ENCODE measurements at regions not wholly inside any gene's neighbourhood (a gene's known extent, or its start where the extent isn't known, plus 50 kb on each side); places are given as distances from the start of the nearest gene placed in this dataset.

DNA sequence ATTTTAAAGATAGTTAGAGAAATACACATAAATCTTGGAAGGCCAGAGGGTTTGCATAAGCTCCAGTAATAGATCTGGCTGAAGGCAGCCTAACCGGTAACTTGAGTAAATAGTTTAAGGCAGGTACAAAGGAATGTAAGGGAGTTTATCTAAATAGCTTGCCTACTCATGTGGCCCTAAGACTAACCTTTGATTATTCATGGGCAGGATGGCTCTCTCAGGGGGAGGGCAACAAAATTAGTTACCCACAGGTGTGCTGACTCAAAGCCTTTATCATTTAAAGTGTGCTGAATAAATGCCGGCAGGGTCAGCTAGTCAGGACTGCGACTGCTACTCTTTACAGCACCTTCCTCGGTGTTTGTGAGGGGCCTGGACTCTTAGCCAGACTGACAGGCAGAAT is 761.3 kb upstream of the KIF2B start:
- Histone ChIP-seq H3K4me2 (replicated peaks; ENCODE audit: extremely low read depth, low read length, poor library complexity, severe bottlenecking) (no peak overlapping the region), H3K4me1 (ENCODE audit: control insufficient read depth in 1 of 2, insufficient read depth in 2 of 2, low read length in 2 of 2) (no peaks in the 10 kb centered on the region), H3K9me3 (replicated peaks in 1 of 2; ENCODE audit: control insufficient read depth in 1 of 2, insufficient read depth in 1 of 2, low read length in 2 of 2) (peaks cover 0 to 13% of the 10 kb centered on the region in 2 donors), H3K4me3 (replicated peaks in 1 of 3; ENCODE audit: low read depth in 2 of 3, low read length in 3 of 3) (no peak overlapping the region), H3K9ac (ENCODE audit: insufficient read depth, low read length, poor library complexity, severe bottlenecking) (no peak overlapping the region), H4K20me1 (ENCODE audit: insufficient read depth, low read length) (no peaks in the 10 kb centered on the region), H3K36me3 (replicated peaks in 1 of 2; ENCODE audit: control insufficient read depth in 1 of 2, insufficient read depth in 2 of 2, low read length in 2 of 2) (no peaks in the 10 kb centered on the region), H3K27ac (ENCODE audit: low read depth in 1 of 2, low read length in 2 of 2) (no peak overlapping the region), H3K79me2 (ENCODE audit: insufficient read depth, low read length) (no peaks in the 10 kb centered on the region), H3K27me3 (ENCODE audit: control insufficient read depth in 2 of 2, insufficient read depth in 2 of 2, low read length in 2 of 2) (no peaks in the 10 kb centered on the region), H2AFZ (ENCODE audit: insufficient read depth, low read depth, low read length, poor library complexity, severe bottlenecking) (no peak overlapping the region)
- H3K27me3 Mint-ChIP-seq (ENCODE audit: low read depth in 3 of 3): peaks cover 0 to 2% (median 0%) of the 10 kb centered on the region in 3 donors
- DNase-seq: no peak
- no peaks in the 10 kb centered on the region for H3K4me1 Mint-ChIP-seq
- H3K9me3 Mint-ChIP-seq: peaks cover 0 to 17% (median 5%) of the 10 kb centered on the region in 7 donors
- TF ChIP-seq, protein P1, sequence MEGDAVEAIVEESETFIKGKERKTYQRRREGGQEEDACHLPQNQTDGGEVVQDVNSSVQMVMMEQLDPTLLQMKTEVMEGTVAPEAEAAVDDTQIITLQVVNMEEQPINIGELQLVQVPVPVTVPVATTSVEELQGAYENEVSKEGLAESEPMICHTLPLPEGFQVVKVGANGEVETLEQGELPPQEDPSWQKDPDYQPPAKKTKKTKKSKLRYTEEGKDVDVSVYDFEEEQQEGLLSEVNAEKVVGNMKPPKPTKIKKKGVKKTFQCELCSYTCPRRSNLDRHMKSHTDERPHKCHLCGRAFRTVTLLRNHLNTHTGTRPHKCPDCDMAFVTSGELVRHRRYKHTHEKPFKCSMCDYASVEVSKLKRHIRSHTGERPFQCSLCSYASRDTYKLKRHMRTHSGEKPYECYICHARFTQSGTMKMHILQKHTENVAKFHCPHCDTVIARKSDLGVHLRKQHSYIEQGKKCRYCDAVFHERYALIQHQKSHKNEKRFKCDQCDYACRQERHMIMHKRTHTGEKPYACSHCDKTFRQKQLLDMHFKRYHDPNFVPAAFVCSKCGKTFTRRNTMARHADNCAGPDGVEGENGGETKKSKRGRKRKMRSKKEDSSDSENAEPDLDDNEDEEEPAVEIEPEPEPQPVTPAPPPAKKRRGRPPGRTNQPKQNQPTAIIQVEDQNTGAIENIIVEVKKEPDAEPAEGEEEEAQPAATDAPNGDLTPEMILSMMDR (IDR thresholded peaks at IDR 0.05): no peak
- H3K4me3 Mint-ChIP-seq: no peak overlapping the region
- no peaks in the 10 kb centered on the region for H3K36me3 Mint-ChIP-seq
- intact Hi-C loops (cut with micrococcal nuclease): no loop called here
- H3K27ac Mint-ChIP-seq: no peak overlapping the region
- WGBS (ENCODE audit: insufficient coverage): 57% methylated on average over 3 of the region's 4 CpGs

DNA sequence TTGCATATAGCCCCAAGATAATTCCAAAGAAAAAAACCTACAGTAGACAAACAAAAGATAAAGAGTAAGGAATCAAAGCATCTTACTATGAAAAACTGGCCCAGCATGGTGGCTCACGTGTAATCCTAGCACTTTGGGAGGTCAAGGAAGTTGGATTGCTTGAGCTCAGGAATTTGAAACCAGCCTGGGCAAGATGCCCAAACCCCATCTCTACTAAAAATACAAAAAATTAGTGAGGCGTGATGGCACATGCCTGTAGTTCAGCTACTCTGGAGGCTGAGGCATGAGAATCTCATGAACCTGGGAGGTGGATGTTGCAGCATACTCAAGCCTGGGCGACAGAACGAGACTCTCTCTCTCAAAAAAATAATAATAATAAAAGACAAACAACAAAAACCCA is 764.7 kb upstream of the KIF2B start:
- no peaks in the 10 kb centered on the region for H3K36me3 Mint-ChIP-seq
- H3K4me1 Mint-ChIP-seq: no peaks in the 10 kb centered on the region
- TF ChIP-seq, protein P1 (IDR thresholded peaks at IDR 0.05): no peak
- no peak overlapping the region for H3K27ac Mint-ChIP-seq
- H3K4me1 ChIP-seq (ENCODE audit: control insufficient read depth in 1 of 2, insufficient read depth in 2 of 2, low read length in 2 of 2): no peaks in the 10 kb centered on the region
- peaks cover 3 to 8% of the 10 kb centered on the region in 2 donors for H3K9me3 ChIP-seq (replicated peaks in 1 of 2; ENCODE audit: control insufficient read depth in 1 of 2, insufficient read depth in 1 of 2, low read length in 2 of 2)
- peaks cover 0 to 2% (median 0%) of the 10 kb centered on the region in 3 donors for H3K27me3 Mint-ChIP-seq (ENCODE audit: low read depth in 3 of 3)
- H3K4me3 ChIP-seq (replicated peaks in 1 of 3; ENCODE audit: low read depth in 2 of 3, low read length in 3 of 3): no peak overlapping the region
- H3K27me3 ChIP-seq (ENCODE audit: control insufficient read depth in 2 of 2, insufficient read depth in 2 of 2, low read length in 2 of 2): no peaks in the 10 kb centered on the region
- DNase-seq: no peak
- intact Hi-C loops (cut with micrococcal nuclease): no loop called here
- no peak overlapping the region for H3K4me2 ChIP-seq (replicated peaks; ENCODE audit: extremely low read depth, low read length, poor library complexity, severe bottlenecking)
- H3K27ac ChIP-seq (ENCODE audit: low read depth in 1 of 2, low read length in 2 of 2): no peak overlapping the region
- no CpG with 5 or more reads among the region's 4 CpGs for WGBS (ENCODE audit: insufficient coverage)
- no peaks in the 10 kb centered on the region for H3K36me3 ChIP-seq (replicated peaks in 1 of 2; ENCODE audit: control insufficient read depth in 1 of 2, insufficient read depth in 2 of 2, low read length in 2 of 2)
- no peak overlapping the region for H2AFZ ChIP-seq (ENCODE audit: insufficient read depth, low read depth, low read length, poor library complexity, severe bottlenecking)
- no peak overlapping the region for H3K4me3 Mint-ChIP-seq
- no peak overlapping the region for H3K9ac ChIP-seq (ENCODE audit: insufficient read depth, low read length, poor library complexity, severe bottlenecking)
- H3K9me3 Mint-ChIP-seq: peaks cover 0 to 16% (median 5%) of the 10 kb centered on the region in 7 donors
- H3K79me2 ChIP-seq (ENCODE audit: insufficient read depth, low read length): no peaks in the 10 kb centered on the region
- no peaks in the 10 kb centered on the region for H4K20me1 ChIP-seq (ENCODE audit: insufficient read depth, low read length)
